ENCODE measurements at regions not wholly inside any gene's neighbourhood (a gene's known extent, or its start where the extent isn't known, plus 50 kb on each side); places are given as distances from the start of the nearest gene placed in this dataset.
A peak's percentile ranks its signal among the peaks of the same experiment; 100 is the strongest.

GRCh38 chr9:17871213-17871890 lies 292.5 kb downstream of the SH3GL2 start:
- FAIRE-seq (no peak), DNase-seq (ENCODE audit: low read depth, low spot score) (no peak), ATAC-seq (peak; percentile 80)
- 49% methylated on average over 2 of the region's 2 CpGs for WGBS (ENCODE audit: insufficient coverage, insufficient replicate concordance, low lambda C conversion rate, missing lambda C conversion rate)
- Histone ChIP-seq H3K4me2 (ENCODE audit: control insufficient read depth, insufficient read depth) (no peak overlapping the region), H3K36me3 (ENCODE audit: control insufficient read depth in 2 of 2, insufficient read depth in 2 of 2, low read length in 1 of 2) (no peaks in the 10 kb centered on the region), H3K27ac (ENCODE audit: control insufficient read depth, insufficient read depth) (no peak overlapping the region), H3K79me2 (ENCODE audit: control insufficient read depth, insufficient read depth, low read length) (no peaks in the 10 kb centered on the region), H3K4me3 (no peak overlapping the region), H3K4me1 (ENCODE audit: control insufficient read depth, insufficient read depth, low read length) (no peaks in the 10 kb centered on the region), H3K27me3 (replicated peaks in 1 of 2; ENCODE audit: control insufficient read depth in 2 of 2, insufficient read depth in 2 of 2, low read length in 1 of 2) (no peaks in the 10 kb centered on the region; a peak in 1 of 4 replicates), H3K9ac (ENCODE audit: control insufficient read depth, insufficient read depth, low read length) (no peak overlapping the region), H2AFZ (ENCODE audit: control insufficient read depth, low read depth, low read length) (no peak overlapping the region), H3K9me3 (replicated peaks; ENCODE audit: control insufficient read depth, insufficient read depth, low read length) (no peaks in the 10 kb centered on the region), H4K20me1 (ENCODE audit: control insufficient read depth, insufficient read depth) (no peaks in the 10 kb centered on the region)
- intact Hi-C loops (cut with micrococcal nuclease; ENCODE audit: unreplicated experiment): no loop called here
- TF ChIP-seq BRCA1 (IDR thresholded peaks at IDR 0.05; ENCODE audit: low read depth, low read length): no peak
- no peak for TF ChIP-seq RFX5 (IDR thresholded peaks at IDR 0.05; ENCODE audit: low read depth, low read length)
- TF ChIP-seq MTA2 (IDR thresholded peaks at IDR 0.05; ENCODE audit: low read depth): 0 out of 2 replicates have a peak, but pooled peaks have one; percentile 42
- in situ Hi-C loops (cut with MboI): no loop called here
- ChIA-PET RAD21 (ENCODE audit: unreplicated experiment) (no interaction called here), CTCF (no interaction called here), SMC1A (ENCODE audit: uncharacterized antibody, unreplicated experiment) (interaction anchor here (0.9 kb wide), 1 partner anchor 13 kb away, joined by 3 read pairs; no protein-coding TSS in a partner anchor), POLR2A (no interaction called here)
- BruUV-seq (replicated peaks): no TSS peak

GRCh38 chr9:17875886-17876285 lies 297.0 kb downstream of the SH3GL2 start:
- in situ Hi-C loops (cut with MboI): no loop called here
- 20% methylated on average over 1 of the region's 1 CpG for WGBS (ENCODE audit: insufficient coverage, insufficient replicate concordance, low lambda C conversion rate, missing lambda C conversion rate)

More at GRCh38 chr9:17875886-17876285, 297.0 kb downstream of the SH3GL2 start:
- Histone ChIP-seq H3K4me3 (no peak overlapping the region), H3K9ac (ENCODE audit: control insufficient read depth, insufficient read depth, low read length) (no peak overlapping the region), H3K4me1 (ENCODE audit: control insufficient read depth, insufficient read depth, low read length) (no peaks in the 10 kb centered on the region), H4K20me1 (ENCODE audit: control insufficient read depth, insufficient read depth) (no peaks in the 10 kb centered on the region), H3K4me2 (ENCODE audit: control insufficient read depth, insufficient read depth) (no peak overlapping the region), H3K79me2 (ENCODE audit: control insufficient read depth, insufficient read depth, low read length) (no peaks in the 10 kb centered on the region), H2AFZ (ENCODE audit: control insufficient read depth, low read depth, low read length) (no peak overlapping the region), H3K27me3 (replicated peaks in 1 of 2; ENCODE audit: control insufficient read depth in 2 of 2, insufficient read depth in 2 of 2, low read length in 1 of 2) (no peaks in the 10 kb centered on the region), H3K27ac (ENCODE audit: control insufficient read depth, insufficient read depth) (no peak overlapping the region), H3K9me3 (replicated peaks; ENCODE audit: control insufficient read depth, insufficient read depth, low read length) (no peaks in the 10 kb centered on the region), H3K36me3 (ENCODE audit: control insufficient read depth in 2 of 2, insufficient read depth in 2 of 2, low read length in 1 of 2) (no peaks in the 10 kb centered on the region)
- FAIRE-seq (no peak), ATAC-seq (no peak), DNase-seq (ENCODE audit: low read depth, low spot score) (no peak)
- no TSS peak for BruUV-seq (replicated peaks)
- CTCF ChIA-PET: no interaction called here
- POLR2A ChIA-PET: no interaction called here
- no peak for TF ChIP-seq MXI1 (IDR thresholded peaks at IDR 0.05; ENCODE audit: low read depth, low read length)
- no peak for TF ChIP-seq IRF4 (IDR thresholded peaks at IDR 0.05; ENCODE audit: low read depth, low read length)
- no peak for TF ChIP-seq BCLAF1 (IDR thresholded peaks at IDR 0.05)
- no peak for TF ChIP-seq ELK1 (IDR thresholded peaks at IDR 0.05; ENCODE audit: low read depth, low read length)
- no peak for TF ChIP-seq RBBP5 (conservative IDR thresholded peaks at IDR 0.05)
- TF ChIP-seq TBL1XR1 (IDR thresholded peaks at IDR 0.05; ENCODE audit: low read depth, low read length): no peak
- TF ChIP-seq SMARCA5 (IDR thresholded peaks at IDR 0.05): no peak
- TF ChIP-seq STAT1 (conservative IDR thresholded peaks at IDR 0.05): no peak
- no peak for TF ChIP-seq EP300 (IDR thresholded peaks at IDR 0.05; ENCODE audit: borderline replicate concordance in 1 of 2, control insufficient read depth in 1 of 2, low read depth in 2 of 2, low read length in 2 of 2)
- SMC1A ChIA-PET (ENCODE audit: uncharacterized antibody, unreplicated experiment): no interaction called here
- RAD21 ChIA-PET (ENCODE audit: unreplicated experiment): no interaction called here
- intact Hi-C loops (cut with micrococcal nuclease; ENCODE audit: unreplicated experiment): no loop called here
